ENCODE measurements at regions not wholly inside any gene's neighbourhood (a gene's known extent, or its start where the extent isn't known, plus 50 kb on each side); places are given as distances from the start of the nearest gene placed in this dataset.

GRCh38 chr5:165076686-165077085 is 1571.3 kb downstream of the MAT2B start:
- DNase-seq (ENCODE audit: insufficient read length, low spot score) (no peak), FAIRE-seq (no peak)

GRCh38 chr5:165079389-165079788 is 1574.0 kb downstream of the MAT2B start:
- FAIRE-seq (no peak), DNase-seq (ENCODE audit: insufficient read length, low spot score) (no peak)

GRCh38 chr5:165083394-165083793 is 1578.0 kb downstream of the MAT2B start:
- no peak for DNase-seq (ENCODE audit: insufficient read length, low spot score)
- no peak for FAIRE-seq

GRCh38 chr5:165086465-165086864 is 1581.0 kb downstream of the MAT2B start:
- FAIRE-seq (no peak), DNase-seq (ENCODE audit: insufficient read length, low spot score) (no peak)

GRCh38 chr5:165094782-165095181 is 1589.4 kb downstream of the MAT2B start:
- no peak for FAIRE-seq

GRCh38 chr5:165101709-165102108 is 1596.3 kb downstream of the MAT2B start:
- no peak for FAIRE-seq
- DNase-seq (ENCODE audit: insufficient read length, low spot score): no peak

More at GRCh38 chr5:165094782-165095181, 1589.4 kb downstream of the MAT2B start:
- DNase-seq (ENCODE audit: insufficient read length, low spot score): no peak

- FAIRE-seq (no peak), DNase-seq (ENCODE audit: insufficient read length, low spot score) (no peak)
These were observed 1599.2 kb downstream of the MAT2B start for GRCh38 chr5:165104611-165105010.

GRCh38 chr5:165108809-165109208 is 1603.4 kb downstream of the MAT2B start:
- DNase-seq (ENCODE audit: insufficient read length, low spot score) (no peak), FAIRE-seq (no peak)

- no peak for FAIRE-seq
These were observed 1613.8 kb downstream of the MAT2B start for GRCh38 chr5:165119175-165119574.

GRCh38 chr5:165126598-165126997 is 1621.2 kb downstream of the MAT2B start:
- DNase-seq (ENCODE audit: insufficient read length, low spot score): no peak
- no peak for FAIRE-seq

More at GRCh38 chr5:165119175-165119574, 1613.8 kb downstream of the MAT2B start:
- no peak for DNase-seq (ENCODE audit: insufficient read length, low spot score)

GRCh38 chr5:165127941-165128340 is 1622.5 kb downstream of the MAT2B start:
- FAIRE-seq (no peak), DNase-seq (ENCODE audit: insufficient read length, low spot score) (no peak)

- DNase-seq (ENCODE audit: insufficient read length, low spot score): no peak
These were observed 1625.2 kb downstream of the MAT2B start for GRCh38 chr5:165130656-165131055.

GRCh38 chr5:165134155-165134554 is 1628.7 kb downstream of the MAT2B start:
- no peak for DNase-seq (ENCODE audit: insufficient read length, low spot score)
- FAIRE-seq: no peak

More at GRCh38 chr5:165130656-165131055, 1625.2 kb downstream of the MAT2B start:
- no peak for FAIRE-seq

GRCh38 chr5:165135565-165135964 is 1630.1 kb downstream of the MAT2B start:
- DNase-seq (ENCODE audit: insufficient read length, low spot score) (no peak), FAIRE-seq (no peak)

GRCh38 chr5:165137701-165138100 is 1632.3 kb downstream of the MAT2B start:
- no peak for FAIRE-seq
- no peak for DNase-seq (ENCODE audit: insufficient read length, low spot score)

GRCh38 chr5:165138236-165138635 is 1632.8 kb downstream of the MAT2B start:
- FAIRE-seq (no peak), DNase-seq (ENCODE audit: insufficient read length, low spot score) (no peak)

- DNase-seq (ENCODE audit: insufficient read length, low spot score): no peak
- FAIRE-seq: no peak
These were observed 1633.8 kb downstream of the MAT2B start for GRCh38 chr5:165139262-165139661.

GRCh38 chr5:165139721-165140120 is 1634.3 kb downstream of the MAT2B start:
- no peak for FAIRE-seq

GRCh38 chr5:165143741-165144140 is 1638.3 kb downstream of the MAT2B start:
- DNase-seq (ENCODE audit: insufficient read length, low spot score) (no peak), FAIRE-seq (no peak)

More at GRCh38 chr5:165139721-165140120, 1634.3 kb downstream of the MAT2B start:
- no peak for DNase-seq (ENCODE audit: insufficient read length, low spot score)

- FAIRE-seq: no peak
These were observed 1644.0 kb downstream of the MAT2B start for GRCh38 chr5:165149431-165149830.

GRCh38 chr5:165152058-165152457 is 1646.6 kb downstream of the MAT2B start:
- DNase-seq (ENCODE audit: insufficient read length, low spot score) (no peak), FAIRE-seq (no peak)

More at GRCh38 chr5:165149431-165149830, 1644.0 kb downstream of the MAT2B start:
- DNase-seq (ENCODE audit: insufficient read length, low spot score): no peak

- no peak for FAIRE-seq
- DNase-seq (ENCODE audit: insufficient read length, low spot score): no peak
These were observed 1651.8 kb downstream of the MAT2B start for GRCh38 chr5:165157219-165157618.

GRCh38 chr5:165161204-165161603 is 1655.8 kb downstream of the MAT2B start:
- DNase-seq (ENCODE audit: insufficient read length, low spot score): no peak
- FAIRE-seq: no peak
